OCI-LY1 (cell line): ENCODE measurements at regions not wholly inside any gene's neighbourhood (a gene's known extent, or its start where the extent isn't known, plus 50 kb on each side); places are given as distances from the start of the nearest gene placed in this dataset.
"Not testable (repeated sequence)": the region's sequence is repeated elsewhere in the genome, so short reads cannot be mapped to it uniquely, and the experiment has no call there.

Source experiments
- H2AFZ ChIP-seq: fragments of 200-600 bp; sonication (generic), shearing (Covaris generic); 2 replicates; pipeline ENCODE4 v1.6.0; 2014; ENCODE audit warnings: antibody characterized with exemption, mild to moderate bottlenecking, low read length
- H3F3A ChIP-seq: fragments of 200-600 bp; sonication (generic), shearing (Covaris generic); 2 replicates; pipeline ENCODE4 v1.6.0; 2014; ENCODE audit warnings: mild to moderate bottlenecking, antibody characterized with exemption, low read length, moderate library complexity; ENCODE audit not compliant: insufficient read depth
- H3K27ac ChIP-seq: fragments of 200-600 bp; sonication (generic); 2 replicates; pipeline ENCODE4 v1.5.1; 2014; ENCODE audit warnings: low read length, mixed run types, mild to moderate bottlenecking, low read depth; ENCODE audit not compliant: poor library complexity, severe bottlenecking
- H3K27me3 ChIP-seq: fragments of 200-600 bp; sonication (generic); 2 replicates; pipeline ENCODE4 v1.6.0; 2014; ENCODE audit warnings: antibody characterized with exemption, mild to moderate bottlenecking, low read length, moderate library complexity; ENCODE audit not compliant: insufficient read depth
- H3K36me3 ChIP-seq: fragments of 200-600 bp; sonication (generic); 2 replicates; pipeline ENCODE4 v1.6.1; 2014; ENCODE audit warnings: mild to moderate bottlenecking, antibody characterized with exemption, low read length, moderate library complexity, mixed read lengths; ENCODE audit not compliant: insufficient read depth
- H3K4me1 ChIP-seq: fragments of 200-600 bp; sonication (generic); 2 replicates; pipeline ENCODE4 v1.5.1; 2014; ENCODE audit warnings: mild to moderate bottlenecking, low read length, moderate library complexity; ENCODE audit not compliant: insufficient read depth, severe bottlenecking
- H3K4me2 ChIP-seq: fragments of 200-600 bp; sonication (generic), shearing (Covaris generic); 2 replicates; pipeline ENCODE4 v1.6.1; 2014; ENCODE audit warnings: low read length
- H3K4me3 ChIP-seq: fragments of 200-600 bp; sonication (generic); 2 replicates; pipeline ENCODE4 v1.5.1; 2014; ENCODE audit warnings: low read length, low read depth, mild to moderate bottlenecking, mixed read lengths; ENCODE audit not compliant: poor library complexity, severe bottlenecking
- H3K79me2 ChIP-seq: fragments of 200-600 bp; shearing (Covaris generic); 2 replicates; pipeline ENCODE4 v1.6.1; 2016; ENCODE audit warnings: mixed run types, low read length, mixed read lengths; ENCODE audit not compliant: insufficient read depth
- H3K9ac ChIP-seq: fragments of 200-600 bp; sonication (generic), shearing (Covaris generic); 2 replicates; pipeline ENCODE4 v1.6.1; 2014; ENCODE audit warnings: mild to moderate bottlenecking, low read length, mixed read lengths
- H3K9me2 ChIP-seq: fragments of 200-600 bp; sonication (generic), shearing (Covaris generic); 2 replicates; pipeline ENCODE4 v1.6.1; 2014; ENCODE audit warnings: low read depth, mild to moderate bottlenecking, low read length, mixed read lengths
- H3K9me3 ChIP-seq: fragments of 200-600 bp; shearing (Covaris generic); 2 replicates; pipeline ENCODE4 v1.6.1; 2014; ENCODE audit warnings: low read length, mixed read lengths
- H4K20me1 ChIP-seq: fragments of 200-600 bp; sonication (generic), shearing (Covaris generic); 2 replicates; pipeline ENCODE4 v1.6.0; 2016; ENCODE audit warnings: mild to moderate bottlenecking, low read length; ENCODE audit not compliant: insufficient read depth
- EZH2 ChIP-seq: fragments of 200-600 bp; sonication (generic), shearing (Covaris generic); IDR thresholded peaks from 2 replicates; pipeline ENCODE4 v1.8.0; 2017; ENCODE audit warnings: borderline replicate concordance, mixed run types, mild to moderate bottlenecking, antibody characterized with exemption, low read length, moderate library complexity, mixed read lengths
- TF ChIP-seq, protein P1 (sequence below): fragments of 200-600 bp; sonication (generic), shearing (Covaris generic); IDR thresholded peaks from 2 replicates; pipeline ENCODE4 v1.5.1; 2017; ENCODE audit warnings: mild to moderate bottlenecking, antibody characterized with exemption, low read length, moderate library complexity, mixed read lengths

DNA sequence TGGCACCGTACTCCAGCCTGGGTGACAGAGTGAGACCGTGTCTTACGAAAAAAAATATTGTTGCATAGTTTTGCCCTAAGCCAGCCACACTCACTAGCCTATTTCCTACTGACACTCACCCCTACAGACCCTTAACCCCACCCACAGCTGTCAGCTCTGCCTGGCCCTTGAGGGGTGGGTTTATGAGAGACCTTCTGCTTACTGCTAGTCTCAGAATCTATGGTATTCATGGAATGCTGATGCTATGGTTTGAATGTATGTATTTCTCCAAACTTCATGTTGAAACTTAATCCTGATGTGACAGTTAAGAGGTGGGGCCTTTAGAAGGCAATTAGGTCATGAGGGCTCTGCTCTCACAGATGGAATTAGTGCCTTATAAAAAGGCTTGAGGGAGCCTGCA lies 79.2 kb upstream of the LRCH1 start:
- H3F3A ChIP-seq, result no peaks in the 10 kb centered on the region
- no peak overlapping the region for H3K9ac ChIP-seq
- no peaks in the 10 kb centered on the region for H3K9me3 ChIP-seq
- no peaks in the 10 kb centered on the region for H3K9me2 ChIP-seq
- no peak overlapping the region for H3K27ac ChIP-seq
- no peak overlapping the region for H2AFZ ChIP-seq
- H3K79me2 ChIP-seq, result no peaks in the 10 kb centered on the region
- H3K36me3 ChIP-seq, result no peaks in the 10 kb centered on the region
- H3K4me3 ChIP-seq, result no peak overlapping the region
- no peaks in the 10 kb centered on the region for H3K4me1 ChIP-seq
- no peaks in the 10 kb centered on the region for H4K20me1 ChIP-seq
- H3K27me3 ChIP-seq, result no peaks in the 10 kb centered on the region
- H3K4me2 ChIP-seq, result no peak overlapping the region
- no peak for TF ChIP-seq EZH2
- TF ChIP-seq, protein P1, sequence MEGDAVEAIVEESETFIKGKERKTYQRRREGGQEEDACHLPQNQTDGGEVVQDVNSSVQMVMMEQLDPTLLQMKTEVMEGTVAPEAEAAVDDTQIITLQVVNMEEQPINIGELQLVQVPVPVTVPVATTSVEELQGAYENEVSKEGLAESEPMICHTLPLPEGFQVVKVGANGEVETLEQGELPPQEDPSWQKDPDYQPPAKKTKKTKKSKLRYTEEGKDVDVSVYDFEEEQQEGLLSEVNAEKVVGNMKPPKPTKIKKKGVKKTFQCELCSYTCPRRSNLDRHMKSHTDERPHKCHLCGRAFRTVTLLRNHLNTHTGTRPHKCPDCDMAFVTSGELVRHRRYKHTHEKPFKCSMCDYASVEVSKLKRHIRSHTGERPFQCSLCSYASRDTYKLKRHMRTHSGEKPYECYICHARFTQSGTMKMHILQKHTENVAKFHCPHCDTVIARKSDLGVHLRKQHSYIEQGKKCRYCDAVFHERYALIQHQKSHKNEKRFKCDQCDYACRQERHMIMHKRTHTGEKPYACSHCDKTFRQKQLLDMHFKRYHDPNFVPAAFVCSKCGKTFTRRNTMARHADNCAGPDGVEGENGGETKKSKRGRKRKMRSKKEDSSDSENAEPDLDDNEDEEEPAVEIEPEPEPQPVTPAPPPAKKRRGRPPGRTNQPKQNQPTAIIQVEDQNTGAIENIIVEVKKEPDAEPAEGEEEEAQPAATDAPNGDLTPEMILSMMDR, result no peak

DNA sequence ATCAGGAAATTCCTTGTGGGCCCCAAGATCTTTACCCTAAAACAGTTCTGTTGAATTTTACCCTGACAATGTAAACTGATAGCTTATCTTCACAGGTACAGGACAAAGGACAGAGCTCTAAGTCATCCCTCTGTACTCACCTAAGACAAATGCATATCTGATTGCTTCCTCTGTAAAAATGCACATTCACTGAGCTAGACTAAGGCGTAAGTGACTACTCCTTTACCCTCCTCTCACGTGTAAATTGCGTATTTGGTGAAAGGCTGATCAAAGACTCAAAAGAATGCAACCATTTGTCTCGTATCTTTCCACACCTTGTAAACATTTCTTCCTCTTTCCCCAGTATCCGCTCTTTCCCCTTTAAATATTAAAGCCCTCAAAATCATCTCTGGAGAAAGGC lies 80.6 kb upstream of the LRCH1 start:
- Histone ChIP-seq H3F3A (no peaks in the 10 kb centered on the region), H3K27me3 (no peaks in the 10 kb centered on the region), H3K27ac (no peak overlapping the region), H3K4me1 (no peaks in the 10 kb centered on the region), H2AFZ (no peak overlapping the region), H4K20me1 (no peaks in the 10 kb centered on the region), H3K9me3 (no peaks in the 10 kb centered on the region), H3K79me2 (no peaks in the 10 kb centered on the region), H3K36me3 (no peaks in the 10 kb centered on the region), H3K4me2 (no peak overlapping the region), H3K9ac (no peak overlapping the region), H3K9me2 (no peaks in the 10 kb centered on the region), H3K4me3 (no peak overlapping the region)
- TF ChIP-seq, protein P1, result no peak
- TF ChIP-seq EZH2, result no peak

DNA sequence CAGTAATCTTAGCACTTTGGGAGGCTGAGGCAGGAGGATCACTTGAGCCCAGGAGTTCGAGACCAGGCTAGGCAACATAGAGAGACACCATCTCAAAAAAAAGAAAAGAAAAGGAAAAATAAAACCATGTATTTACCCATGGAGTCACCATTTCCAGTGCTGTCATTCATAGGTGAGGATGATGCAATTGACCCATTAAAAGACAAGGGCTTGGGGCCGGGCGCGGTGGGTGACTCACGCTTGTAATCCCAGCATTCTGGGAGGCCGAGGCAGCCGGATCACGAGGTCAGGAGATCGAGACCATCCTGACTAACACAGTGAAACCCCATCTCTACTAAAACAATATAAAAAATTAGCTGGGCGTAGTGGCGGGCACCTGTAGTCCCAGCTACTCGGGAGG lies 82.6 kb upstream of the RUBCNL start:
- not testable (repeated sequence) for H2AFZ ChIP-seq, H3K9me2 ChIP-seq, H3K36me3 ChIP-seq, H3K79me2 ChIP-seq, H3K9ac ChIP-seq, H3F3A ChIP-seq, H4K20me1 ChIP-seq, H3K4me3 ChIP-seq, H3K9me3 ChIP-seq, H3K4me1 ChIP-seq, H3K27ac ChIP-seq, H3K4me2 ChIP-seq, H3K27me3 ChIP-seq

DNA sequence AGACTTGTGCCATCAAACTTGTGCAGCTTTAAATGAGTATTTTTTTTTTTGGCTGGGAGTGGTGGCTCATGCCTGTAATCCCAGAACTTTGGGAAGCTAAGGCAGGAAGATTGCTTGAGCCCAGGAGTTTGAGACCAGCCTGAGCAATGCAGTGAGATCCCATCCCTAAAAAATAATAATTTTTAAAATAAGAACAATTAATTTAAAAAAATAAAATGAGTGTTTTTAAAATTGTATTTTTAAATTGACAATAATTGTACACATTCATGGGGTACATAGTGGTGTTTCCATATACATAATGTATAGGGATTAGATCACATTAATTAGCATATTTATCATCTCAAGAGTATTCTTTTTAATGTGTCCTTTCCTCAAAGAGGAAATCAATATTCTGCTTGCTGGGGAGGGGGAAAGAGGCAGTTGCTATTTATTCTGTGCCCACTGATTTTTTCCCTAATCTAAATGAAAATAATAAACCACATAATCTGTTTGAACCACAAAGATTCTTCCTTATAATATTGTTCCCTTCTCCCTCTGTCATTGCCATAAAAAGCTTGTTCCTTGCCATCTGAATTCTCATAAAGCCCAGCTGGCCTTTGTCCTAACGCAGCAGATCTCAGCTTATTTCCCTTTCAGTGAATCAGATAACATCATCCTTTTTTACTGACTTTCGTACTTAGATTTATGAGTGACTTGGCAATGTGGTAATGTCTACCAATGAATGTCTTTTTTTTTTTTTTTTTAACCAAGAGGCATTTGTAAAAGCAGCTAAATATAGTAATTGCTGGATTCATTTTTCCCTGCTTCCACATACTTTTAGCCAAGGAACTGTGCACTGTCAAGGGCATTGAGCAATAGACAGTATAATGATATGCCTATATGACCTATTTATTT lies 81.8 kb upstream of the RUBCNL start:
- Histone ChIP-seq H3K4me2 (no peak overlapping the region), H3F3A (no peaks in the 10 kb centered on the region), H3K27ac (no peak overlapping the region), H3K4me3 (no peak overlapping the region), H3K4me1 (no peaks in the 10 kb centered on the region), H3K36me3 (no peaks in the 10 kb centered on the region), H3K79me2 (no peaks in the 10 kb centered on the region), H3K9ac (no peak overlapping the region), H2AFZ (no peak overlapping the region), H3K27me3 (no peaks in the 10 kb centered on the region), H4K20me1 (no peaks in the 10 kb centered on the region), H3K9me3 (no peaks in the 10 kb centered on the region), H3K9me2 (no peaks in the 10 kb centered on the region)
- no peak for TF ChIP-seq EZH2
- TF ChIP-seq, protein P1, result no peak

DNA sequence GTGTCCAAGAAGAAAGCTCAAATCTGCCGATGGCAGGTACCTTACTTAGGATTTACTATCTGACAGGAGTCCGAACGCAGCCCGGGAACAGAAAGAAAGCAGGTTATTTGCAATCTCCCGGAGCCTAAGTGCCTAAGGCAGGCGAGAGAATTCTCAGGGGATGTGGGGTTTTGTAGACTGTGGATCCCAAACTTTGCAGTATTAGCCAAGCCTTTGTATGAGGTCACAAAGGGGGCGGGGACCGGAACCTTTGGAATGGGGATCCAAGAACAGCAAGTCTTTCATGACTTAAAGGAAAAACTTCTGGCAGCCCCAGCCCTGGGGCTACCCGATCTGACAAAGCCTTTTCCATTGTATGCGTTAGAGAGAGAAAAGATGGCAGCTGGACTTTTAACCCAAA lies 80.6 kb upstream of the RUBCNL start:
- not testable (repeated sequence) for H4K20me1 ChIP-seq, H3K27me3 ChIP-seq, H3K79me2 ChIP-seq, H3K27ac ChIP-seq, H3K4me3 ChIP-seq, H3K9me2 ChIP-seq, H3K36me3 ChIP-seq, H3K4me2 ChIP-seq, H3K4me1 ChIP-seq, H3K9me3 ChIP-seq, H3F3A ChIP-seq, H2AFZ ChIP-seq, H3K9ac ChIP-seq
